HepG2 (cell line): ENCODE measurements at regions not wholly inside any gene's neighbourhood (a gene's known extent, or its start where the extent isn't known, plus 50 kb on each side); places are given as distances from the start of the nearest gene placed in this dataset.

Experiments
- ATAC-seq: fragments of 200-7000 bp; cut with Tn5 transposase; 3 replicates; pipeline ENCODE4 v1.9.1; 2020; ENCODE audit warnings: mild to moderate bottlenecking, moderate library complexity
- BruUV-seq: library from RNA; stranded (reverse); fragments of 400-500 nt; replicated peaks from 2 replicates; lab custom pipeline; 2021; lab: Mats Ljungman, UMichigan
- CTCF ChIA-PET: fragments of 300-600 bp; formaldehyde crosslinking; extraction: SDS; loops from one replicate; lab custom pipeline; 2021; ENCODE audit warnings: low total read pairs, inconsistent platforms, low intra/inter-chr PET ratio; lab: Yijun Ruan, JAX
- POLR2A ChIA-PET: fragments of 350-600 bp; sonication (Branson Sonifier 250); formaldehyde crosslinking; loops from one replicate; lab custom pipeline; 2020; ENCODE audit warnings: antibody characterized with exemption, inconsistent platforms; lab: Yijun Ruan, JAX
- DNase-seq: peaks from one replicate; pipeline ENCODE4 v3.0.0-alpha.2; 2015; ENCODE audit warnings: low spot score
- FAIRE-seq: peaks from 3 replicates; lab custom pipeline; 2011; peaks lifted over from hg19 to GRCh38; lab: Jason Lieb, UNC
- H2AFZ ChIP-seq: one replicate; pipeline ENCODE4 v1.6.1; 2011; ENCODE audit warnings: low read length, inconsistent platforms
- H3K27ac ChIP-seq: fragments of 300-600 bp; 3 replicates; pipeline ENCODE4 v1.8.0; 2011; ENCODE audit warnings: mixed run types, mild to moderate bottlenecking, mixed read lengths, low read length, inconsistent platforms; ENCODE audit not compliant: insufficient read depth; ENCODE audit errors: extremely low read length
- H3K27me3 ChIP-seq, 2 experiments: fragments of 200-600 bp in 1 of 2; 2 replicates in 1 of 2; 3 replicates in 1 of 2; pipeline versions ENCODE4 v1.6.0 to v1.8.0; 2011; ENCODE audit warnings: low read length in 2 of 2, mild to moderate bottlenecking in 2 of 2, moderate library complexity in 2 of 2, inconsistent platforms in 1 of 2; ENCODE audit not compliant: insufficient read depth in 2 of 2, control insufficient read depth in 1 of 2
- H3K36me3 ChIP-seq, 2 experiments: fragments of 200-600 bp in 1 of 2; replicated peaks in 1 of 2; 2 replicates in 1 of 2; 3 replicates in 1 of 2; pipeline versions ENCODE4 v1.5.1 to v1.8.0; 2011; ENCODE audit warnings: low read length in 2 of 2, inconsistent platforms in 1 of 2; ENCODE audit not compliant: insufficient read depth in 2 of 2, control insufficient read depth in 1 of 2
- H3K4me1 ChIP-seq: 2 replicates; pipeline ENCODE4 v1.5.1; 2012; ENCODE audit warnings: low read length, inconsistent platforms; ENCODE audit not compliant: insufficient read depth
- H3K4me2 ChIP-seq: 2 replicates; pipeline ENCODE4 v1.6.0; 2011; ENCODE audit warnings: low read depth, low read length, inconsistent platforms
- H3K4me3 ChIP-seq, 3 experiments: fragments of 200-600 bp in 1 of 3; sonication (generic), shearing (Covaris generic) in 1 of 3; replicated peaks in 1 of 3; 2 replicates each; pipeline ENCODE4 v1.5.1; 2011 to 2016; ENCODE audit warnings: low read length in 3 of 3, inconsistent platforms in 2 of 3, low read depth in 2 of 3, mild to moderate bottlenecking in 2 of 3, control low read depth in 1 of 3, mixed read lengths in 1 of 3; ENCODE audit not compliant: insufficient read depth in 1 of 3
- H3K79me2 ChIP-seq: one replicate; pipeline ENCODE4 v1.6.1; 2011; ENCODE audit warnings: low read length, inconsistent platforms; ENCODE audit not compliant: insufficient read depth
- H3K9ac ChIP-seq: 2 replicates; pipeline ENCODE4 v1.6.0; 2011; ENCODE audit warnings: mild to moderate bottlenecking, low read depth, low read length, inconsistent platforms; ENCODE audit not compliant: insufficient read depth
- H3K9me3 ChIP-seq: 2 replicates; pipeline ENCODE4 v1.5.1; 2012; ENCODE audit warnings: mild to moderate bottlenecking, low read length
- H4K20me1 ChIP-seq: 2 replicates; pipeline ENCODE4 v1.6.0; 2011; ENCODE audit warnings: inconsistent platforms, mild to moderate bottlenecking, low read length, moderate library complexity; ENCODE audit not compliant: insufficient read depth
- DMTF1 ChIP-seq: sonication (generic); formaldehyde crosslinking; IDR thresholded peaks from 2 replicates; pipeline ENCODE4 v1.4.0; 2020; ENCODE audit warnings: mild to moderate bottlenecking, missing genetic modification reagents
- REPIN1 ChIP-seq: sonication (generic); formaldehyde crosslinking; IDR thresholded peaks from 2 replicates; pipeline ENCODE4 v1.8.0; 2022; ENCODE audit warnings: missing genetic modification reagents, low read depth, mild to moderate bottlenecking, borderline replicate concordance
- ZNF333 ChIP-seq: sonication (generic); formaldehyde crosslinking; IDR thresholded peaks from 2 replicates; pipeline ENCODE4 v1.4.0; 2020; ENCODE audit warnings: mild to moderate bottlenecking, missing genetic modification reagents, borderline replicate concordance
- ZNF460 ChIP-seq: sonication (generic); formaldehyde crosslinking; IDR thresholded peaks from 2 replicates; pipeline ENCODE4 v1.5.1; 2020; ENCODE audit warnings: missing genetic modification reagents, mild to moderate bottlenecking, borderline replicate concordance
- ZNF83 ChIP-seq: sonication (generic); formaldehyde crosslinking; IDR thresholded peaks from 2 replicates; pipeline ENCODE4 v1.4.0; 2020; ENCODE audit warnings: missing genetic modification reagents, mild to moderate bottlenecking, borderline replicate concordance
- WGBS: methylation state at CpG from one replicate; pipeline ENCODE4 v1.1.6; 2017; ENCODE audit warnings: low lambda C conversion rate; 5-methylcytosine and 5-hydroxymethylcytosine counted together
- in situ Hi-C: cut with HindIII; loops from 2 replicates; pipeline ENCODE4 v1.10.0; 2017; ENCODE audit warnings: low pct_unique_long_range_greater_than_20kb; ENCODE audit not compliant: extremely low pct_ligation_motif_present
- intact Hi-C: fragments of 100-400 bp; cut with micrococcal nuclease; formaldehyde crosslinking; loops from one replicate; pipeline ENCODE4 v1.10.0; 2022; ENCODE audit not compliant: unreplicated experiment
- TF ChIP-seq, protein P1 (sequence below): sonication (generic); formaldehyde crosslinking; IDR thresholded peaks from 2 replicates; pipeline ENCODE4 v1.5.1; 2020; ENCODE audit warnings: missing genetic modification reagents, mild to moderate bottlenecking, borderline replicate concordance
- TF ChIP-seq, protein P2 (sequence below): sonication (generic); formaldehyde crosslinking; IDR thresholded peaks from 2 replicates; pipeline ENCODE4 v1.5.0; 2020; ENCODE audit warnings: missing genetic modification reagents, mild to moderate bottlenecking, borderline replicate concordance

DNA sequence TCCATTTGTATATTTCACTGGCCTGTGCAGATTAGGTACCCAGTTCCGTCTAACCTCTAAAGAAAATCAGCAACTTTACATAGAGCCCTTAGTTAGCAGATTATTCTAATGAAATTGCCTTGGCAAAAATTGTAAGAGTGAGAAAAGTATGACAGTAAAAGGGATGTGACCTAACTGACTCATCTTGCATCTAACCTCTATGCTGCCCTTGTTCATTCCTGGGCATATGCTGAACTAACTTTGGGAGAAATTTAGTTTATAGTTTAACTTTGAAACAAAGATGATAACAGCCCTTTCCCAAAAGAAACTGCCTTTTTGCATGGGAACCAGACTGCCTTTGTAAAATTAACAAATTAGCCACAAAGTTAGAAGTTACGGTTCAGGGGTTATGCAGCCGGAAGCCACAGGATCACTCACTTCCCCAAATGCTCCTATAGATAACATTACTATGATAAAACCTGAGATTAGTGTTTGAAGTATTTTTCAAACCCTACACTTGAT lies 839.8 kb upstream of the ALCAM start:
- no TSS peak for BruUV-seq
- Histone ChIP-seq H3K4me3 (no peak overlapping the region), H3K27me3 (no peaks in the 10 kb centered on the region), H3K36me3 (no peaks in the 10 kb centered on the region), H3K9me3 (peaks cover 12% of the 10 kb centered on the region; the same call in 1 of the 2 replicates), H3K4me2 (no peak overlapping the region), H4K20me1 (no peaks in the 10 kb centered on the region), H3K9ac (no peak overlapping the region), H3K27ac (no peak overlapping the region), H3K4me1 (no peaks in the 10 kb centered on the region), H2AFZ (no peak overlapping the region), H3K79me2 (no peaks in the 10 kb centered on the region)
- ChIA-PET CTCF (no interaction called here), POLR2A (no interaction called here)
- intact Hi-C loops (no loop called here), in situ Hi-C loops (no loop called here)
- ATAC-seq (no peak), DNase-seq (no peak), FAIRE-seq (no peak)
- 15% methylated on average over 3 of the region's 3 CpGs for WGBS
- TF ChIP-seq, protein P1, sequence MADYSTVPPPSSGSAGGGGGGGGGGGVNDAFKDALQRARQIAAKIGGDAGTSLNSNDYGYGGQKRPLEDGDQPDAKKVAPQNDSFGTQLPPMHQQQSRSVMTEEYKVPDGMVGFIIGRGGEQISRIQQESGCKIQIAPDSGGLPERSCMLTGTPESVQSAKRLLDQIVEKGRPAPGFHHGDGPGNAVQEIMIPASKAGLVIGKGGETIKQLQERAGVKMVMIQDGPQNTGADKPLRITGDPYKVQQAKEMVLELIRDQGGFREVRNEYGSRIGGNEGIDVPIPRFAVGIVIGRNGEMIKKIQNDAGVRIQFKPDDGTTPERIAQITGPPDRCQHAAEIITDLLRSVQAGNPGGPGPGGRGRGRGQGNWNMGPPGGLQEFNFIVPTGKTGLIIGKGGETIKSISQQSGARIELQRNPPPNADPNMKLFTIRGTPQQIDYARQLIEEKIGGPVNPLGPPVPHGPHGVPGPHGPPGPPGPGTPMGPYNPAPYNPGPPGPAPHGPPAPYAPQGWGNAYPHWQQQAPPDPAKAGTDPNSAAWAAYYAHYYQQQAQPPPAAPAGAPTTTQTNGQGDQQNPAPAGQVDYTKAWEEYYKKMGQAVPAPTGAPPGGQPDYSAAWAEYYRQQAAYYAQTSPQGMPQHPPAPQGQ (CRISPR knock-in tag), result no peak
- TF ChIP-seq REPIN1 (CRISPR knock-in tag) (no peak), DMTF1 (CRISPR knock-in tag) (no peak), ZNF460 (CRISPR knock-in tag) (no peak), ZNF333 (CRISPR knock-in tag) (no peak), ZNF83 (no peak)
- TF ChIP-seq, protein P2, sequence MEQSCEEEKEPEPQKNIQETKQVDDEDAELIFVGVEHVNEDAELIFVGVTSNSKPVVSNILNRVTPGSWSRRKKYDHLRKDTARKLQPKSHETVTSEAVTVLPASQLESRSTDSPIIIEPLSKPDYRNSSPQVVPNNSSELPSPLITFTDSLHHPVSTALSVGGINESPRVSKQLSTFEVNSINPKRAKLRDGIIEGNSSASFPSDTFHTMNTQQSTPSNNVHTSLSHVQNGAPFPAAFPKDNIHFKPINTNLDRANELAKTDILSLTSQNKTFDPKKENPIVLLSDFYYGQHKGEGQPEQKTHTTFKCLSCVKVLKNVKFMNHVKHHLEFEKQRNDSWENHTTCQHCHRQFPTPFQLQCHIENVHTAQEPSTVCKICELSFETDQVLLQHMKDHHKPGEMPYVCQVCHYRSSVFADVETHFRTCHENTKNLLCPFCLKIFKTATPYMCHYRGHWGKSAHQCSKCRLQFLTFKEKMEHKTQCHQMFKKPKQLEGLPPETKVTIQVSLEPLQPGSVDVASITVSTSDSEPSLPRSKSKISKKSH (CRISPR knock-in tag), result no peak
